HCT116 (cell line): ENCODE measurements at regions not wholly inside any gene's neighbourhood (a gene's known extent, or its start where the extent isn't known, plus 50 kb on each side); places are given as distances from the start of the nearest gene placed in this dataset.

Experiments
- ATAC-seq: fragments of 200-7000 bp; cut with Tn5 transposase; 2 replicates; pipeline ENCODE4 v1.9.1; 2020; ENCODE audit warnings: mild to moderate bottlenecking, moderate library complexity
- BruUV-seq: library from RNA; stranded (reverse); fragments of 400-500 nt; replicated peaks from 2 replicates; lab custom pipeline; 2021; lab: Mats Ljungman, UMichigan
- CTCF ChIA-PET: fragments of 300-600 bp; sonication (Branson Sonifier 250); formaldehyde crosslinking; loops from one replicate; lab custom pipeline; 2021; ENCODE audit warnings: antibody characterized with exemption; lab: Charles Lee
- POLR2A ChIA-PET: fragments of 300-600, 350-600 bp; sonication (Branson Sonifier 250); formaldehyde crosslinking; loops from one replicate; lab custom pipeline; 2021; ENCODE audit warnings: antibody characterized with exemption; lab: Charles Lee
- RAD21 ChIA-PET, 2 experiments: fragments of 300-600 bp; sonication (Branson Sonifier 250); formaldehyde crosslinking; loops; one replicate each; lab custom pipeline; 2023; ENCODE audit warnings: low total read pairs in 2 of 2; ENCODE audit not compliant: uncharacterized antibody in 2 of 2, unreplicated experiment in 2 of 2, low non-redundant PET in 1 of 2; lab: Charles Lee
- DNase-seq: peaks from one replicate; pipeline ENCODE4 v3.0.0-alpha.2; 2010; ENCODE audit warnings: low read depth, low spot score
- H2AFZ ChIP-seq: fragments of 200-600 bp; shearing (Covaris generic), sonication (generic); 2 replicates; pipeline ENCODE4 v1.6.1; 2017; ENCODE audit warnings: low read depth, mixed run types, mixed read lengths, antibody characterized with exemption, low read length; ENCODE audit not compliant: poor library complexity, severe bottlenecking
- H3K27ac ChIP-seq: 2 replicates; pipeline ENCODE4 v1.5.1; 2012; ENCODE audit warnings: low read depth, low read length
- H3K27me3 ChIP-seq: fragments of 200-600 bp; sonication (generic); 2 replicates; pipeline ENCODE4 v1.6.1; 2016; ENCODE audit warnings: mixed run types, low read length, mixed read lengths; ENCODE audit not compliant: insufficient read depth
- H3K36me3 ChIP-seq, 2 experiments: fragments of 200-500 bp in 1 of 2; fragments of 200-600 bp in 1 of 2; sonication (Bioruptor generic) in 1 of 2; sonication (generic) in 1 of 2; 2 replicates each; pipeline versions ENCODE4 v1.5.1 to v1.6.1; 2014 to 2016; ENCODE audit warnings: low read length in 2 of 2, inconsistent platforms in 1 of 2, mixed read lengths in 1 of 2, mixed run types in 1 of 2; ENCODE audit not compliant: insufficient read depth in 2 of 2, control insufficient read depth in 1 of 2
- H3K4me1 ChIP-seq, 2 experiments: fragments of 200-600 bp in 1 of 2; sonication (generic) in 1 of 2; 2 replicates each; pipeline versions ENCODE4 v1.5.1 to v1.6.1; 2012 to 2017; ENCODE audit warnings: low read length in 2 of 2, inconsistent platforms in 1 of 2, mild to moderate bottlenecking in 1 of 2, mixed read lengths in 1 of 2, mixed run types in 1 of 2, moderate library complexity in 1 of 2; ENCODE audit not compliant: insufficient read depth in 2 of 2, control insufficient read depth in 1 of 2
- H3K4me2 ChIP-seq: fragments of 200-600 bp; sonication (generic); 2 replicates; pipeline ENCODE4 v1.6.1; 2017; ENCODE audit warnings: mixed run types, low read length, mixed read lengths
- H3K4me3 ChIP-seq, 2 experiments: fragments of 200-600 bp in 1 of 2; sonication (generic) in 1 of 2; replicated peaks in 1 of 2; 2 replicates each; pipeline ENCODE4 v1.5.1; 2011 to 2016; ENCODE audit warnings: low read length in 2 of 2, control low read depth in 1 of 2, low read depth in 1 of 2, mild to moderate bottlenecking in 1 of 2, mixed read lengths in 1 of 2, mixed run types in 1 of 2
- H3K79me2 ChIP-seq: fragments of 200-600 bp; sonication (generic); 2 replicates; pipeline ENCODE4 v1.6.1; 2017; ENCODE audit warnings: mild to moderate bottlenecking, mixed run types, low read length, moderate library complexity, mixed read lengths; ENCODE audit not compliant: insufficient read depth
- H3K9ac ChIP-seq: fragments of 200-600 bp; sonication (generic); 2 replicates; pipeline ENCODE4 v1.6.1; 2016; ENCODE audit warnings: low read length, mixed read lengths
- H3K9me2 ChIP-seq: fragments of 200-600 bp; sonication (generic), shearing (Covaris generic); 2 replicates; pipeline ENCODE4 v1.6.1; 2017; ENCODE audit warnings: mixed run types, mild to moderate bottlenecking, moderate library complexity; ENCODE audit not compliant: insufficient read depth
- H3K9me3 ChIP-seq, 2 experiments: fragments of 200-500 bp in 1 of 2; fragments of 200-600 bp in 1 of 2; sonication (Bioruptor generic) in 1 of 2; sonication (generic) in 1 of 2; 2 replicates each; pipeline ENCODE4 v1.6.1; 2014 to 2017; ENCODE audit warnings: low read length in 2 of 2, mixed read lengths in 2 of 2, inconsistent platforms in 1 of 2, low read depth in 1 of 2, mild to moderate bottlenecking in 1 of 2, mixed run types in 1 of 2, moderate library complexity in 1 of 2; ENCODE audit not compliant: control insufficient read depth in 1 of 2, insufficient read depth in 1 of 2
- H4K20me1 ChIP-seq: fragments of 200-600 bp; sonication (generic), shearing (Covaris generic); 2 replicates; pipeline ENCODE4 v1.6.1; 2017; ENCODE audit warnings: mixed run types, mild to moderate bottlenecking, moderate library complexity; ENCODE audit not compliant: insufficient read depth
- CBX3 ChIP-seq: IDR thresholded peaks from 2 replicates; pipeline ENCODE4 v1.6.1; 2012; ENCODE audit warnings: low read depth
- CEBPB ChIP-seq: IDR thresholded peaks from 2 replicates; pipeline ENCODE4 v1.6.1; 2012; ENCODE audit warnings: low read depth
- EGR1 ChIP-seq: IDR thresholded peaks from 2 replicates; pipeline ENCODE4 v1.6.1; 2012; ENCODE audit warnings: low read depth
- ELF1 ChIP-seq: IDR thresholded peaks from 2 replicates; pipeline ENCODE4 v1.6.1; 2012; ENCODE audit warnings: low read depth, borderline replicate concordance
- EZH2 ChIP-seq: fragments of 200-600 bp; sonication (generic); IDR thresholded peaks from 2 replicates; pipeline ENCODE4 v1.6.1; 2017; ENCODE audit warnings: antibody characterized with exemption, mixed run types
- EZH2phosphoT487 ChIP-seq: fragments of 200-600 bp; IDR thresholded peaks from 2 replicates; pipeline ENCODE4 v1.6.1; 2018; ENCODE audit warnings: antibody characterized with exemption, borderline replicate concordance
- FOSL1 ChIP-seq: IDR thresholded peaks from 2 replicates; pipeline ENCODE4 v1.6.1; 2012; ENCODE audit warnings: low read depth
- JUND ChIP-seq: IDR thresholded peaks from 2 replicates; pipeline ENCODE4 v1.6.1; 2012
- MAX ChIP-seq: IDR thresholded peaks from 2 replicates; pipeline ENCODE4 v1.6.1; 2012
- POLR2A ChIP-seq: IDR thresholded peaks from 2 replicates; pipeline ENCODE4 v1.7.0; 2011; ENCODE audit warnings: borderline replicate concordance; ENCODE audit not compliant: insufficient read depth, insufficient read length; ENCODE audit errors: extremely low read depth
- POLR2AphosphoS5 ChIP-seq: IDR thresholded peaks from 2 replicates; pipeline ENCODE4 v1.6.1; 2011; ENCODE audit warnings: mild to moderate bottlenecking, low read depth, low read length, moderate library complexity
- SIN3A ChIP-seq: IDR thresholded peaks from 2 replicates; pipeline ENCODE4 v1.6.1; 2012; ENCODE audit warnings: low read depth
- SP1 ChIP-seq: IDR thresholded peaks from 2 replicates; pipeline ENCODE4 v1.6.1; 2012; ENCODE audit warnings: low read depth
- SRF ChIP-seq: IDR thresholded peaks from 2 replicates; pipeline ENCODE4 v1.6.1; 2012; ENCODE audit warnings: low read depth
- TCF7L2 ChIP-seq: IDR thresholded peaks from 2 replicates; pipeline ENCODE4 v1.7.0; 2011; ENCODE audit warnings: borderline replicate concordance, inconsistent platforms; ENCODE audit not compliant: insufficient read depth, insufficient read length; ENCODE audit errors: extremely low read depth
- YY1 ChIP-seq: IDR thresholded peaks from 2 replicates; pipeline ENCODE4 v1.6.1; 2011; ENCODE audit warnings: low read length, low read depth, moderate library complexity, mild to moderate bottlenecking; ENCODE audit not compliant: insufficient replicate concordance; ENCODE audit errors: extremely low read depth
- ZFX ChIP-seq: fragments of 450-650 bp; IDR thresholded peaks from 2 replicates; pipeline ENCODE4 v1.6.1; 2017
- ZNF274 ChIP-seq: fragments of 200-500 bp; sonication (Bioruptor generic); IDR thresholded peaks from 2 replicates; pipeline ENCODE4 v1.6.1; 2014; ENCODE audit warnings: mild to moderate bottlenecking, low read depth, low read length, inconsistent platforms
- intact Hi-C: fragments of 100-400 bp; cut with micrococcal nuclease; formaldehyde crosslinking; loops from 2 replicates; pipeline ENCODE4 v1.10.0; 2022
- TF ChIP-seq, protein P1 (sequence below), 3 experiments: fragments of 200-600 bp in 1 of 3; sonication (generic) in 1 of 3; IDR thresholded peaks in 2 of 3; conservative IDR thresholded peaks in 1 of 3; 2 replicates each; pipeline ENCODE4 v1.5.1; 2012 to 2017; ENCODE audit warnings: low read depth in 2 of 3, low read length in 2 of 3, antibody characterized with exemption in 1 of 3, borderline replicate concordance in 1 of 3, control low read depth in 1 of 3, mild to moderate bottlenecking in 1 of 3, mixed read lengths in 1 of 3, mixed run types in 1 of 3, moderate library complexity in 1 of 3; ENCODE audit not compliant: insufficient read depth in 1 of 3

GRCh38 chr11:81218440-81218839 lies 1515.2 kb downstream of the FAM181B start:
- no peaks in the 10 kb centered on the region for H4K20me1 ChIP-seq
- CTCF ChIA-PET = no interaction called here
- H3K36me3 ChIP-seq = no peaks in the 10 kb centered on the region
- RAD21 ChIA-PET = no interaction called here
- no TSS peak for BruUV-seq
- H3K9ac ChIP-seq = no peak overlapping the region
- POLR2A ChIA-PET = no interaction called here
- no peaks in the 10 kb centered on the region for H3K79me2 ChIP-seq
- no peaks in the 10 kb centered on the region for H3K4me1 ChIP-seq
- H3K9me3 ChIP-seq = peaks cover 4 to 28% of the 10 kb centered on the region in 2 experiments
- no peak overlapping the region for H3K4me3 ChIP-seq
- DNase-seq (no peak), ATAC-seq (no peak)
- no peak overlapping the region for H3K27ac ChIP-seq
- no peak overlapping the region for H3K4me2 ChIP-seq
- no peak for TF ChIP-seq EGR1
- TF ChIP-seq SRF = no peak
- no peak for TF ChIP-seq EZH2
- TF ChIP-seq CBX3 = no peak
- TF ChIP-seq POLR2A = no peak
- TF ChIP-seq ZNF274 = no peak
- TF ChIP-seq ZFX = no peak
- TF ChIP-seq SIN3A = no peak
- no peak for TF ChIP-seq ELF1
- no peak for TF ChIP-seq JUND
- no peak for TF ChIP-seq MAX
- no peak for TF ChIP-seq EZH2phosphoT487
- TF ChIP-seq FOSL1 = no peak
- no peak for TF ChIP-seq YY1
- TF ChIP-seq CEBPB = no peak
- H2AFZ ChIP-seq = no peak overlapping the region
- intact Hi-C loops = no loop called here
- H3K27me3 ChIP-seq = no peaks in the 10 kb centered on the region
- H3K9me2 ChIP-seq = no peaks in the 10 kb centered on the region

DNA sequence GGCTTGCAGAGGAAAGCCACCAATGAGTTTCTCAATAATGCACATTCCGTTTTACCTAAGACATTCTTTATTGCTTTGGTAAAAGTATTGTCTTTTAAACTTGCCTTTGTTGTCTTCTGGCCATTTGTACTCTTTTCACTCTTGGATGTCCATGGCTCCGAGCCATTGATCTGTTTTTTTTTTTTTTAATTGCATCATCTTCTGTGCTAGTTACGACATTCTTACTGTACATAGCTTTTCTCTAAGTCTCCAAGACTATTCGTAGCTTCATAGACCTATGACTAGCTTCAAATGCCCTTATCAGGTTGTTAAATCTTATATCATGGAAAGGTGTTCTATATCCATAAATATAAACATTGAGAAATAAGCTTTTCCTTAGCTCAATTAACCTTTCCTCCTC lies 1522.6 kb downstream of the FAM181B start:
- no TSS peak for BruUV-seq
- H3K79me2 ChIP-seq = no peaks in the 10 kb centered on the region
- intact Hi-C loops = no loop called here
- no peak overlapping the region for H3K27ac ChIP-seq
- H4K20me1 ChIP-seq = no peaks in the 10 kb centered on the region
- H3K4me1 ChIP-seq = no peaks in the 10 kb centered on the region
- H3K4me2 ChIP-seq = no peak overlapping the region
- no peaks in the 10 kb centered on the region for H3K27me3 ChIP-seq
- DNase-seq (no peak), ATAC-seq (no peak)
- H3K9ac ChIP-seq = no peak overlapping the region
- H3K9me2 ChIP-seq = no peaks in the 10 kb centered on the region
- no peak overlapping the region for H3K4me3 ChIP-seq
- ChIA-PET CTCF (no interaction called here), RAD21 (no interaction called here), POLR2A (no interaction called here)
- H3K9me3 ChIP-seq = peaks cover 4 to 7% of the 10 kb centered on the region in 2 experiments
- H2AFZ ChIP-seq = no peak overlapping the region
- H3K36me3 ChIP-seq = no peaks in the 10 kb centered on the region
- TF ChIP-seq, protein P1, sequence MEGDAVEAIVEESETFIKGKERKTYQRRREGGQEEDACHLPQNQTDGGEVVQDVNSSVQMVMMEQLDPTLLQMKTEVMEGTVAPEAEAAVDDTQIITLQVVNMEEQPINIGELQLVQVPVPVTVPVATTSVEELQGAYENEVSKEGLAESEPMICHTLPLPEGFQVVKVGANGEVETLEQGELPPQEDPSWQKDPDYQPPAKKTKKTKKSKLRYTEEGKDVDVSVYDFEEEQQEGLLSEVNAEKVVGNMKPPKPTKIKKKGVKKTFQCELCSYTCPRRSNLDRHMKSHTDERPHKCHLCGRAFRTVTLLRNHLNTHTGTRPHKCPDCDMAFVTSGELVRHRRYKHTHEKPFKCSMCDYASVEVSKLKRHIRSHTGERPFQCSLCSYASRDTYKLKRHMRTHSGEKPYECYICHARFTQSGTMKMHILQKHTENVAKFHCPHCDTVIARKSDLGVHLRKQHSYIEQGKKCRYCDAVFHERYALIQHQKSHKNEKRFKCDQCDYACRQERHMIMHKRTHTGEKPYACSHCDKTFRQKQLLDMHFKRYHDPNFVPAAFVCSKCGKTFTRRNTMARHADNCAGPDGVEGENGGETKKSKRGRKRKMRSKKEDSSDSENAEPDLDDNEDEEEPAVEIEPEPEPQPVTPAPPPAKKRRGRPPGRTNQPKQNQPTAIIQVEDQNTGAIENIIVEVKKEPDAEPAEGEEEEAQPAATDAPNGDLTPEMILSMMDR (IDR thresholded peaks at IDR 0.05 in 2 of 3, conservative IDR thresholded peaks at IDR 0.05 in 1 of 3; ENCODE audit: borderline replicate concordance in 1 of 3, insufficient read depth in 1 of 3, low read depth in 2 of 3, low read length in 2 of 3) = no peak
- no peak for TF ChIP-seq CEBPB
- no peak for TF ChIP-seq POLR2A
- TF ChIP-seq SRF = no peak
- no peak for TF ChIP-seq SP1
- TF ChIP-seq MAX = no peak
- no peak for TF ChIP-seq EGR1
- TF ChIP-seq EZH2phosphoT487 = no peak
- TF ChIP-seq ZFX = no peak
- TF ChIP-seq TCF7L2 = no peak
- TF ChIP-seq SIN3A = no peak
- no peak for TF ChIP-seq ZNF274
- no peak for TF ChIP-seq ELF1
- TF ChIP-seq JUND = no peak
- TF ChIP-seq POLR2AphosphoS5 = no peak
- no peak for TF ChIP-seq EZH2
- TF ChIP-seq, all 23 proteins: peak for 0
